ENCODE measurements at regions not wholly inside any gene's neighbourhood (a gene's known extent, or its start where the extent isn't known, plus 50 kb on each side); places are given as distances from the start of the nearest gene placed in this dataset.

DNA sequence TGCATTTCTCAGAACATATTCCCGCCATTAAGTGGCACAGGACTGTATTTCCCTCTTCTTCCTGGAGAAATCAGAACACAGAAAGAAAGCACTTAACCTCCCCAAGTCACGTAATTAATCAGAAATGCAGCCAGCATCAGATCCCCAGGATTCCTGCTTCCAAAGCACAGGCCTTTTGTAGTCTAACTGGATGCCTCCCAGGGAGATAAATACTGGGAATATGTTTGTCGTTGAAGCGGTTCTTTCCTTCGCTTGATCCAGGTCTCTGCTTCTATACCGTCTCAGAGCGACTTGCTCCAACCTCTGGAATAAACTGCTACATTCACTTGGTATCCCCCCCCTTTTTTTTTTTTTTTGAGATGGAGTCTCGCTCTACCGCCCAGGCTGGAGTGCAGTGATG lies 198.6 kb downstream of the KBTBD8 start:
- intact Hi-C loops (cut with DNase I; ENCODE audit: low total_unique reads) = no loop called here
- DNase-seq (ENCODE audit: low spot score in 2 of 2) = no peak
- TF ChIP-seq, protein P1, sequence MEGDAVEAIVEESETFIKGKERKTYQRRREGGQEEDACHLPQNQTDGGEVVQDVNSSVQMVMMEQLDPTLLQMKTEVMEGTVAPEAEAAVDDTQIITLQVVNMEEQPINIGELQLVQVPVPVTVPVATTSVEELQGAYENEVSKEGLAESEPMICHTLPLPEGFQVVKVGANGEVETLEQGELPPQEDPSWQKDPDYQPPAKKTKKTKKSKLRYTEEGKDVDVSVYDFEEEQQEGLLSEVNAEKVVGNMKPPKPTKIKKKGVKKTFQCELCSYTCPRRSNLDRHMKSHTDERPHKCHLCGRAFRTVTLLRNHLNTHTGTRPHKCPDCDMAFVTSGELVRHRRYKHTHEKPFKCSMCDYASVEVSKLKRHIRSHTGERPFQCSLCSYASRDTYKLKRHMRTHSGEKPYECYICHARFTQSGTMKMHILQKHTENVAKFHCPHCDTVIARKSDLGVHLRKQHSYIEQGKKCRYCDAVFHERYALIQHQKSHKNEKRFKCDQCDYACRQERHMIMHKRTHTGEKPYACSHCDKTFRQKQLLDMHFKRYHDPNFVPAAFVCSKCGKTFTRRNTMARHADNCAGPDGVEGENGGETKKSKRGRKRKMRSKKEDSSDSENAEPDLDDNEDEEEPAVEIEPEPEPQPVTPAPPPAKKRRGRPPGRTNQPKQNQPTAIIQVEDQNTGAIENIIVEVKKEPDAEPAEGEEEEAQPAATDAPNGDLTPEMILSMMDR (IDR thresholded peaks at IDR 0.05) = no peak
- no peak for TF ChIP-seq POLR2A (IDR thresholded peaks at IDR 0.05)
- H3K4me3 ChIP-seq (ENCODE audit: low read depth, poor library complexity, severe bottlenecking) = no peak overlapping the region
- WGBS, 2 donors = 93 to 95% methylated on average over 9 of the region's 9 CpGs

DNA sequence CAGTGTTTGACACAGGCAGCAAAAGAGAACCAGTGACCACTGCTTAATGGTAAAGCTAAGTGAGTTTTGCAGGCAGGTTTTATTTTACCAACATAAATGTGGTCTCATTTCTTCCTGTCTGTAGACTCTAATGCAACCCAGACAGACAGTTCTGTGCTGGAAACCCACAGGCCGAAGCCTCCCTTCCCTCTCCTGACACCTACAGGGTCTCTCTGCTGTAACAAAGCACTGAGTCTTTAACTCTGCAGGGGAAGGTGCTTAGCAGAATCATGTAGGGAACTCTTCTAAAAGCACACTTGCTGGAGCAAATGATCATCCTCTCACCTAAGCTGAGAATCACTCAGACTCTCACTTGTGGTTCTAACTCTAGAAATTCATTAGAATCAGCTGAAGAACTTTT lies 200.3 kb downstream of the KBTBD8 start:
- H3K4me3 ChIP-seq (ENCODE audit: low read depth, poor library complexity, severe bottlenecking) = no peak overlapping the region
- WGBS, 2 donors = 57 to 67% methylated on average over 1 of the region's 1 CpG
- DNase-seq (ENCODE audit: low spot score in 2 of 2) = no peak
- intact Hi-C loops (cut with DNase I; ENCODE audit: low total_unique reads) = no loop called here
- TF ChIP-seq, protein P1 (IDR thresholded peaks at IDR 0.05) = no peak
- TF ChIP-seq POLR2A (IDR thresholded peaks at IDR 0.05) = no peak

DNA sequence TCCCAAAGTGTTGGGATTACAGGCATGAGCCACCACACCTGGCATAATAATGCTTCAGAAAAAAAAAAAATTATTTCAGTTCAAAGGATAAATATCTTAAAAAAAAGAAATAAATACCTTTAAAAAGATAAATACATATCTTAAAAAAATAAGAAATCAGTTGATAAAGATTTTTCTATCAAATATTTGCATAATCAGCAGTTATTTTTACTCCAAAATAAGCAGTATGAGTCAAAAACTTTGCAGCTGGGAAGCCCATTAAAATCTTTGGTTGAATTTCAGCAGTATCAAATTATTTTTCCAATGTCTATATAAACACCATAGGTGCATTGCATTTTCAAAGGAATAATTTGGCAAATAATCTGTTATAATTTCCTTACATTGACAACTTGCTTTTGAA lies 202.5 kb downstream of the KBTBD8 start:
- intact Hi-C loops (cut with DNase I; ENCODE audit: low total_unique reads) = no loop called here

DNA sequence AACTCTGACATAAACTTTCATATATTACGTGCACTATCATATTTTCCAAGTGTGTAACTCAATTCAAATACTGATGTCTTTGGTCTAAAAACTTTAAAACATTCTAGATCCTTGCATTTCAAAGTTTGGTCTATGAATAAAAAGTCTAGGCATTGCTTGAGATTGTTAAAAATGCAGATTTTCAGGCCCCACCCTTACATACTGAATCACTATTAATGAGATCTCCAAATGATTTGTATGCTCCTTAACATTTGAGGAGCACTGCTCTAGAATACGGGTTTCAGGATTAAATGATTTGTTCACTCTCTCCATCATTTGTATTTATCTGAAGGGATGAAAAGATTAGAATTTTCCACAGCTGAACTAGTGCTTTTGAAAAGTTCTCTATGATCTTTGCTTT lies 202.9 kb downstream of the KBTBD8 start:
- H3K4me3 ChIP-seq (ENCODE audit: low read depth, poor library complexity, severe bottlenecking) = no peak overlapping the region
- 88 to 91% methylated on average over 2 of the region's 2 CpGs for WGBS, 2 donors
- TF ChIP-seq POLR2A (IDR thresholded peaks at IDR 0.05) = no peak
- TF ChIP-seq, protein P1 (IDR thresholded peaks at IDR 0.05) = no peak
- DNase-seq (ENCODE audit: low spot score in 2 of 2) = no peak
- intact Hi-C loops (cut with DNase I; ENCODE audit: low total_unique reads) = no loop called here

More for the DNA sequence above, 202.5 kb downstream of the KBTBD8 start:
- H3K4me3 ChIP-seq (ENCODE audit: low read depth, poor library complexity, severe bottlenecking) = no peak overlapping the region
- TF ChIP-seq POLR2A (IDR thresholded peaks at IDR 0.05) = no peak
- TF ChIP-seq, protein P1 (IDR thresholded peaks at IDR 0.05) = no peak
- DNase-seq (ENCODE audit: low spot score in 2 of 2) = no peak

DNA sequence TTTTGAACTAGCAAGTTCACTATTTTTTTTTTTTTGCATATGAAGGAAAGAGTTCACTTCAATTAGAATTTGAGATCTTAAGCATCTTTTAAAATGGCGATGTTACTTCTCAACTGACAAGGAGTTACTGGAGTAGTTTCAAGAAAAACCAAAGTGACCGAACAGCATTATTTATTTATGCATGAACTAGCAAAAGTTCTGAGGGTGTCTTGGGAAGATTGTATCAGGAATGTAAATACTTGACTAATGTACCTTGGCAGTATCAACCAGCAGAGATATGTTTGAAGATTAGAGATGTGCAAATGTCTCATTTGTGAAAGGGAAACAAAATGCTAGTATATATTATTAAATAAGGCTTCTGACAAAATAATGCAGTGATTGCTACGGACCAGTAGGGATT lies 203.9 kb downstream of the KBTBD8 start:
- intact Hi-C loops (cut with DNase I; ENCODE audit: low total_unique reads) = no loop called here
- no peak overlapping the region for H3K4me3 ChIP-seq (ENCODE audit: low read depth, poor library complexity, severe bottlenecking)
- no peak for DNase-seq (ENCODE audit: low spot score in 2 of 2)
- WGBS, 2 donors = 50 to 61% methylated on average over 3 of the region's 3 CpGs
- no peak for TF ChIP-seq POLR2A (IDR thresholded peaks at IDR 0.05)
- TF ChIP-seq, protein P1 (IDR thresholded peaks at IDR 0.05) = no peak

DNA sequence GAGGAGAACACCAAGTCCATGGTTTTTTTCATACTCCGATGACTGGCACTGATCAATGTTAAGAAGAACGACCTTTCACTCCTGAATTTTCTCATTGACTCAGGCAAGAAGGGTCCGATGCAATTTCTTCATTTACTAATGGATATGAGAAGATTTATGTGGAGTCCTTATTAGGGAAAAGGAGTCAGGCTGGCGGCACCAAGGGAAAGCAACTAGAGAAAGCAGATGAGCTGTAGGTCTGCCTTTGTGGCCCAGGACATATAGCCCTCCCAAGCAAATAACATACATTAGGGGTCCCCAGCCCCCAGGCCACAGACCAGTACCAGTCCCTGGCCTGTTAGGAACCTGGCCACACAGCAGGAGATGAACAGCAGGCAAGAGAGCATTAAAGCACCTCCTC lies 206.8 kb downstream of the KBTBD8 start:
- intact Hi-C loops (cut with DNase I; ENCODE audit: low total_unique reads) = no loop called here
- 80 to 84% methylated on average over 4 of the region's 4 CpGs for WGBS, 2 donors

More for the DNA sequence above, 206.8 kb downstream of the KBTBD8 start:
- H3K4me3 ChIP-seq (ENCODE audit: low read depth, poor library complexity, severe bottlenecking) = no peak overlapping the region
- TF ChIP-seq, protein P1 (IDR thresholded peaks at IDR 0.05) = no peak
- no peak for TF ChIP-seq POLR2A (IDR thresholded peaks at IDR 0.05)
- no peak for DNase-seq (ENCODE audit: low spot score in 2 of 2)

All from lower leg skin (tissue), 4 donors.